H1 (cell line): ENCODE measurements at regions not wholly inside any gene's neighbourhood (a gene's known extent, or its start where the extent isn't known, plus 50 kb on each side); places are given as distances from the start of the nearest gene placed in this dataset.

Experiments
- CTCF ChIA-PET: fragments of 300-600 bp; sonication (Branson Sonifier 250); formaldehyde crosslinking; loops from one replicate; lab custom pipeline; 2021; ENCODE audit not compliant: partially characterized antibody; lab: Charles Lee
- POLR2A ChIA-PET: fragments of 300-600 bp; sonication (Branson Sonifier 250); formaldehyde crosslinking; loops from one replicate; lab custom pipeline; 2021; ENCODE audit warnings: inconsistent platforms; ENCODE audit not compliant: partially characterized antibody; lab: Charles Lee
- DNase-seq, 2 experiments: peaks; one replicate each; pipeline versions ENCODE4 v3.0.0 to v3.0.0-alpha.2; 2010 to 2022; ENCODE audit warnings: low spot score in 2 of 2, low read depth in 1 of 2, mixed read lengths in 1 of 2
- FAIRE-seq: peaks from 2 replicates; lab custom pipeline; 2011; peaks lifted over from hg19 to GRCh38; lab: Jason Lieb, UNC
- H2AFZ ChIP-seq: 2 replicates; pipeline ENCODE4 v1.8.1; 2012; ENCODE audit warnings: low read length, inconsistent platforms
- H2AK5ac ChIP-seq: 2 replicates; pipeline ENCODE4 v1.6.1; 2013; ENCODE audit warnings: low read depth, low read length
- H2BK120ac ChIP-seq: replicated peaks from 2 replicates; pipeline ENCODE3; 2013; ENCODE audit warnings: low read depth, low read length, inconsistent platforms
- H2BK12ac ChIP-seq: 2 replicates; pipeline ENCODE4 v1.6.1; 2013; ENCODE audit warnings: low read depth, low read length
- H2BK15ac ChIP-seq: 2 replicates; pipeline ENCODE4 v1.6.1; 2013; ENCODE audit warnings: low read length
- H2BK20ac ChIP-seq: 2 replicates; pipeline ENCODE4 v1.6.1; 2013; ENCODE audit warnings: low read length
- H2BK5ac ChIP-seq: 2 replicates; pipeline ENCODE4 v1.6.1; 2013; ENCODE audit warnings: low read depth, low read length
- H3K14ac ChIP-seq: 2 replicates; pipeline ENCODE4 v1.6.1; 2013; ENCODE audit warnings: inconsistent platforms; ENCODE audit not compliant: insufficient read length
- H3K18ac ChIP-seq: 2 replicates; pipeline ENCODE4 v1.6.1; 2013; ENCODE audit warnings: low read length; ENCODE audit errors: extremely low read depth
- H3K23ac ChIP-seq: 2 replicates; pipeline ENCODE4 v1.6.1; 2013; ENCODE audit warnings: inconsistent platforms; ENCODE audit not compliant: insufficient read length
- H3K23me2 ChIP-seq: 2 replicates; pipeline ENCODE4 v1.6.1; 2013; ENCODE audit warnings: low read depth, low read length
- H3K27ac ChIP-seq: 2 replicates; pipeline ENCODE4 v1.6.1; 2011; ENCODE audit warnings: low read depth, low read length, inconsistent platforms
- H3K27me3 ChIP-seq, 4 experiments: replicated peaks in 1 of 4; 1 replicate in 1 of 4; 2 replicates in 3 of 4; pipeline versions ENCODE4 v1.6.1 to v1.8.1; 2011 to 2013; ENCODE audit warnings: low read length in 3 of 4, mild to moderate bottlenecking in 3 of 4, inconsistent platforms in 2 of 4, mixed read lengths in 2 of 4, moderate library complexity in 1 of 4; ENCODE audit not compliant: control insufficient read depth in 3 of 4, insufficient read depth in 3 of 4; ENCODE audit errors: extremely low read depth in 1 of 4
- H3K36me3 ChIP-seq, 4 experiments: 2 replicates each; pipeline versions ENCODE4 v1.6.1 to v1.8.1; 2011 to 2013; ENCODE audit warnings: mild to moderate bottlenecking in 4 of 4, low read length in 3 of 4, moderate library complexity in 2 of 4, control low read depth in 1 of 4, inconsistent platforms in 1 of 4; ENCODE audit not compliant: insufficient read depth in 4 of 4, control insufficient read depth in 2 of 4
- H3K4ac ChIP-seq: replicated peaks from 2 replicates; pipeline ENCODE3; 2013; ENCODE audit warnings: low read length, low read depth, mixed read lengths, inconsistent platforms; ENCODE audit not compliant: insufficient read length
- H3K4me1 ChIP-seq, 4 experiments: replicated peaks in 1 of 4; 1 replicate in 1 of 4; 2 replicates in 3 of 4; pipeline versions ENCODE4 v1.6.1 to v1.8.1; 2011 to 2013; ENCODE audit warnings: low read length in 3 of 4, inconsistent platforms in 2 of 4, mixed read lengths in 1 of 4; ENCODE audit not compliant: insufficient read depth in 4 of 4, control insufficient read depth in 3 of 4
- H3K4me2 ChIP-seq, 2 experiments: 2 replicates each; pipeline versions ENCODE4 v1.6.1 to v1.8.1; 2011 to 2013; ENCODE audit warnings: low read depth in 2 of 2, low read length in 2 of 2, control low read depth in 1 of 2, inconsistent platforms in 1 of 2, mild to moderate bottlenecking in 1 of 2; ENCODE audit not compliant: insufficient read depth in 1 of 2
- H3K4me3 ChIP-seq, 4 experiments: fragments of 200-600, 300-600 bp in 1 of 4; sonication (generic), shearing (Covaris generic), sonication (Bioruptor Twin) in 1 of 4; 2 replicates each; pipeline versions ENCODE4 v1.5.1 to v1.8.1; 2011 to 2016; ENCODE audit warnings: low read length in 4 of 4, low read depth in 3 of 4, control low read depth in 2 of 4, inconsistent platforms in 2 of 4, mild to moderate bottlenecking in 2 of 4, mixed read lengths in 1 of 4, moderate library complexity in 1 of 4; ENCODE audit not compliant: insufficient read depth in 2 of 4; ENCODE audit errors: extremely low read depth in 1 of 4
- H3K56ac ChIP-seq: replicated peaks from 2 replicates; pipeline ENCODE3; 2013; ENCODE audit warnings: low read depth, mild to moderate bottlenecking, mixed read lengths, low read length, inconsistent platforms; ENCODE audit not compliant: insufficient read length
- H3K79me1 ChIP-seq: 2 replicates; pipeline ENCODE4 v1.6.1; 2013; ENCODE audit warnings: low read depth, low read length, control low read depth
- H3K79me2 ChIP-seq, 2 experiments: 2 replicates each; pipeline versions ENCODE4 v1.6.1 to v1.8.1; 2012 to 2013; ENCODE audit warnings: low read length in 2 of 2, mild to moderate bottlenecking in 2 of 2, inconsistent platforms in 1 of 2; ENCODE audit not compliant: insufficient read depth in 2 of 2, control insufficient read depth in 1 of 2
- H3K9ac ChIP-seq, 4 experiments: replicated peaks in 1 of 4; 1 replicate in 1 of 4; 2 replicates in 3 of 4; pipeline versions ENCODE4 v1.6.1 to v1.8.1; 2011 to 2013; ENCODE audit warnings: low read depth in 3 of 4, low read length in 3 of 4, control low read depth in 2 of 4, mild to moderate bottlenecking in 2 of 4, moderate library complexity in 2 of 4, inconsistent platforms in 1 of 4; ENCODE audit errors: extremely low read depth in 1 of 4
- H3K9me3 ChIP-seq, 2 experiments: 2 replicates each; pipeline versions ENCODE4 v1.6.1 to v1.8.1; 2012 to 2013; ENCODE audit warnings: mild to moderate bottlenecking in 2 of 2, moderate library complexity in 2 of 2, control low read depth in 1 of 2, inconsistent platforms in 1 of 2, low read depth in 1 of 2, low read length in 1 of 2, mixed read lengths in 1 of 2; ENCODE audit not compliant: insufficient read depth in 2 of 2
- H4K20me1 ChIP-seq, 2 experiments: replicated peaks in 1 of 2; 2 replicates each; pipeline versions ENCODE3 to v1.8.1; 2011 to 2013; ENCODE audit warnings: inconsistent platforms in 2 of 2, low read length in 2 of 2, mild to moderate bottlenecking in 1 of 2; ENCODE audit not compliant: insufficient read depth in 2 of 2, control insufficient read depth in 1 of 2
- H4K5ac ChIP-seq: 2 replicates; pipeline ENCODE4 v1.6.1; 2013; ENCODE audit warnings: low read length, low read depth, mixed read lengths, inconsistent platforms; ENCODE audit not compliant: insufficient read length
- H4K8ac ChIP-seq: 2 replicates; pipeline ENCODE4 v1.8.0; 2013; ENCODE audit warnings: mild to moderate bottlenecking, moderate library complexity, low read length, inconsistent platforms; ENCODE audit not compliant: insufficient read depth; ENCODE audit errors: extremely low read depth
- H4K91ac ChIP-seq: replicated peaks from 2 replicates; pipeline ENCODE3; 2013; ENCODE audit warnings: low read length, mixed read lengths, inconsistent platforms; ENCODE audit not compliant: insufficient read length
- ASH2L ChIP-seq: fragments of 200-600, 300-600 bp; sonication (generic); IDR thresholded peaks from one replicate; pipeline ENCODE4 v1.7.1; 2017; ENCODE audit warnings: low read length
- BACH1 ChIP-seq: IDR thresholded peaks from 2 replicates; pipeline ENCODE4 v1.6.1; 2012; ENCODE audit warnings: low read length, improper control_type of control experiment
- BCL11A ChIP-seq, 2 experiments: IDR thresholded peaks; one replicate each; pipeline ENCODE4 v1.6.1; 2011; ENCODE audit warnings: low read depth in 2 of 2, low read length in 2 of 2, mild to moderate bottlenecking in 2 of 2
- CBX5 ChIP-seq: fragments of 300-800, 300-1000 bp; sonication (generic); IDR thresholded peaks from 2 replicates; pipeline ENCODE4 v1.7.1; 2016; ENCODE audit warnings: antibody characterized with exemption, low read length, low read depth
- CHD1 ChIP-seq: IDR thresholded peaks from 2 replicates; pipeline ENCODE4 v1.6.1; 2012; ENCODE audit warnings: low read depth, low read length, improper control_type of control experiment
- FOSL1 ChIP-seq: IDR thresholded peaks from 2 replicates; pipeline ENCODE4 v1.6.1; 2011; ENCODE audit warnings: mild to moderate bottlenecking, low read depth, low read length, moderate library complexity; ENCODE audit not compliant: insufficient read depth
- MAFK ChIP-seq: IDR thresholded peaks from 2 replicates; pipeline ENCODE4 v1.6.1; 2012; ENCODE audit warnings: low read depth, mild to moderate bottlenecking, improper control_type of control experiment, low read length
- PHF8 ChIP-seq: fragments of 200-600 bp; sonication (generic); conservative IDR thresholded peaks from 2 replicates; pipeline ENCODE4 v1.7.1; 2012; ENCODE audit warnings: low read depth, mild to moderate bottlenecking, inconsistent platforms, low read length, moderate library complexity
- RNF2 ChIP-seq: fragments of 200-900, 300-1000 bp; sonication (generic); IDR thresholded peaks from 2 replicates; pipeline ENCODE4 v1.7.1; 2016; ENCODE audit warnings: borderline replicate concordance, low read depth, mild to moderate bottlenecking, antibody characterized with exemption, low read length; ENCODE audit not compliant: poor library complexity, severe bottlenecking; ENCODE audit errors: missing control alignments
- SP4 ChIP-seq: IDR thresholded peaks from 2 replicates; pipeline ENCODE4 v1.6.1; 2012; ENCODE audit warnings: low read length, inconsistent platforms
- TEAD4 ChIP-seq: IDR thresholded peaks from 2 replicates; pipeline ENCODE4 v1.6.1; 2012; ENCODE audit warnings: low read depth, low read length, inconsistent platforms, mixed read lengths
- WGBS, 2 experiments: shearing (Covaris generic) in 1 of 2; methylation state at CpG; one replicate each; pipeline versions ENCODE4 v1.1.6 to v1.1.7; 2013 to 2015; ENCODE audit warnings: low lambda C conversion rate in 2 of 2, mixed read lengths in 2 of 2, inconsistent platforms in 1 of 2, low coverage in 1 of 2, missing lambda C conversion rate in 1 of 2; ENCODE audit not compliant: insufficient replicate concordance in 2 of 2, insufficient coverage in 1 of 2, insufficient read length in 1 of 2; ENCODE audit errors: extremely low coverage in 1 of 2, missing lambda C conversion rate in 1 of 2; 5-methylcytosine and 5-hydroxymethylcytosine counted together

DNA sequence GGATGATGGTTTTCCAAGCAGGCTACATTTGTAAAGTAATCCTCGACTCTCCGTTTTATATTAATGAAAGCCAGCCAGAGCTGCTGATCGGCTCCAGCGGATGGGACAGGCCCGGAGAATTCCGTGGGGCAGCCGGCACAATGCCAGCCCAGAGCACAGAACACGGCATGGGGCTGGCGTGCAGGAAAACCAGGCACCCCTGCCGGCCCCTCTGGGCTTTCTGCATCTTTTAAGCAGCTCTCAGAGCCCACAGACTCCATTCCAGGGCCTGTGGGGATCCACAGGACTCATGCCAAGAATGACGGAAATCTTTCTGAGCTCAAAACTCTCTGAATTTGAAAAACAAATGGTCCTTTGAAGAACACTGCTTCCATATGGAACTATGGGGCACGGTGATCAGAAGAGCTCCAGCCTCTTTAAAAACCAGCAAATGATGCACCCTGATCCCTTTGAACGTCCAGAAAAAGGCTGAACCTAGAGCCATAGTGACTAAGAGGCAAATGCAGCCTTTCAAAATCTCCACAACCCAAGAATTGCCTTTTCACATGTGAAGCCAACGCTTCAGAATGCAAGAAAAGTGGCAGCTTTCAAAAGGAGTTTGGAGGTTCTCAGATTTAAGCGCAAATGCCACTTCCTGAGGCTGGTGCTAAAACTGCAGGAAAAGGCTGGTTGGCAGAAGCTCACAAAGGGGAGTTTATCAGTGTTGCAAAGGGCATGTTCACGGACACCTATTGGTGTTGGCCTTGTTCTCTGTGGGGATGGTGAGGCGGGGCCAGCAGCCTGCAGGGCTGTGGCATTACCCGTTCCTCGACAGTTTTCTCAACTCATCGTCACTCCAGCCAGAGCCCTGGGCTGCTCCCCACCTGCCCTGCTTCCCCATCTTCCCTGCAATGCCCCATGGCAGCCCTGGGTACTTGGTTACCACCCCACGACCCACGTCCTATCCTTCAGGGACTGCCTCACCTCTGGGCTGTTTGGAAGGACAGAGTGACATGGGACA is 212.5 kb downstream of the CTTN start:
- Histone ChIP-seq H4K20me1 (peaks cover 3 to 6% of the 10 kb centered on the region in 2 experiments), H3K4ac (no peak overlapping the region), H3K4me2 (peak overlapping the region in 1 of 2 experiments; percentile 28; a peak in 2 of 4 replicates), H3K4me1 (peaks cover 13 to 34% (median 18%) of the 10 kb centered on the region in 4 experiments), H2AK5ac (no peak overlapping the region), H3K23ac (no peak overlapping the region), H3K9ac (no peak overlapping the region; a peak in 1 of 7 replicates), H2BK120ac (no peak overlapping the region), H3K79me2 (no peaks in the 10 kb centered on the region; a peak in 3 of 4 replicates), H4K91ac (no peak overlapping the region), H3K27me3 (no peaks in the 10 kb centered on the region), H3K18ac (0 out of 2 replicates have a peak overlapping the region, but pooled peaks have one; percentile 40), H3K36me3 (no peaks in the 10 kb centered on the region), H2BK5ac (no peak overlapping the region), H3K4me3 (no peak overlapping the region), H3K9me3 (no peaks in the 10 kb centered on the region), H3K79me1 (no peaks in the 10 kb centered on the region; the same call in none of the 2 replicates), H4K8ac (0 out of 2 replicates have a peak overlapping the region, but pooled peaks have one; percentile 51), H3K23me2 (no peaks in the 10 kb centered on the region), H2BK15ac (no peak overlapping the region; the same call in 1 of the 2 replicates), H3K27ac (no peak overlapping the region), H3K56ac (no peak overlapping the region), H3K14ac (no peak overlapping the region), H4K5ac (no peak overlapping the region), H2BK20ac (no peak overlapping the region), H2BK12ac (no peak overlapping the region; the same call in 1 of the 2 replicates), H2AFZ (no peak overlapping the region)
- no peak for DNase-seq
- ChIA-PET POLR2A (interaction anchor here (1.8 kb wide), 1 partner anchor 27 kb away, joined by 5 read pairs; no protein-coding TSS in a partner anchor), CTCF (interaction anchor here (0.5 to 1.8 kb wide), 13 partner anchors 9 to 280 kb away, joined by 3 to 9 read pairs (median 3); no protein-coding TSS in a partner anchor)
- FAIRE-seq: no peak
- 50% methylated on average over 19 of the region's 22 CpGs; no CpG with 5 or more reads in 1 of the 2 experiments for WGBS, 2 experiments
- TF ChIP-seq TEAD4 (no peak), BACH1 (no peak), FOSL1 (no peak), ASH2L (no peak), PHF8 (no peak), SP4 (no peak), BCL11A (IDR thresholded peaks at IDR 0.05; ENCODE audit: low read depth in 2 of 2, low read length in 2 of 2) (no peak), CHD1 (no peak), RNF2 (no peak), MAFK (no peak), CBX5 (no peak)
